GM23338 (cell line): ENCODE measurements at regions not wholly inside any gene's neighbourhood (a gene's known extent, or its start where the extent isn't known, plus 50 kb on each side); places are given as distances from the start of the nearest gene placed in this dataset.

Experiments
- ATAC-seq: fragments of 200-7000 bp; cut with Tn5 transposase; 3 replicates; pipeline ENCODE4 v1.9.1; 2020
- DNase-seq: peaks from one replicate; pipeline ENCODE4 v3.0.0-alpha.2; 2015; ENCODE audit warnings: low spot score
- H2AFZ ChIP-seq: fragments of 200-600 bp; sonication (generic); 2 replicates; pipeline ENCODE4 v1.8.0; 2016; ENCODE audit warnings: antibody characterized with exemption, mild to moderate bottlenecking, moderate library complexity
- H3F3A ChIP-seq: fragments of 200-600 bp; sonication (generic); replicated peaks from 2 replicates; pipeline ENCODE4 v1.8.0; 2017; ENCODE audit warnings: antibody characterized with exemption, mixed run types, low read depth
- H3K27ac ChIP-seq: fragments of 200-600 bp; sonication (generic); 2 replicates; pipeline ENCODE4 v1.6.1; 2016; ENCODE audit warnings: low read depth
- H3K27me3 ChIP-seq: fragments of 200-600 bp; sonication (generic); 2 replicates; pipeline ENCODE4 v1.8.0; 2016; ENCODE audit warnings: mild to moderate bottlenecking, mixed run types, moderate library complexity; ENCODE audit not compliant: insufficient read depth
- H3K36me3 ChIP-seq: fragments of 200-600 bp; sonication (generic); 2 replicates; pipeline ENCODE4 v1.8.0; 2016; ENCODE audit warnings: mild to moderate bottlenecking; ENCODE audit not compliant: insufficient read depth
- H3K4me1 ChIP-seq: fragments of 200-600 bp; sonication (generic); 2 replicates; pipeline ENCODE4 v1.8.0; 2016; ENCODE audit warnings: mild to moderate bottlenecking, moderate library complexity; ENCODE audit not compliant: insufficient read depth
- H3K4me2 ChIP-seq: fragments of 200-600 bp; sonication (generic); 2 replicates; pipeline ENCODE4 v1.7.1; 2017; ENCODE audit warnings: mixed run types
- H3K4me3 ChIP-seq: fragments of 200-600 bp; sonication (generic); 2 replicates; pipeline ENCODE4 v1.6.1; 2016; ENCODE audit warnings: mixed run types
- H3K79me2 ChIP-seq: fragments of 200-600 bp; sonication (generic); replicated peaks from 2 replicates; pipeline ENCODE4 v1.8.0; 2017; ENCODE audit warnings: mild to moderate bottlenecking; ENCODE audit not compliant: insufficient read depth
- H3K9me2 ChIP-seq: fragments of 200-600 bp; sonication (generic); 2 replicates; pipeline ENCODE4 v1.8.0; 2017; ENCODE audit not compliant: insufficient read depth
- H4K20me1 ChIP-seq: fragments of 200-600 bp; sonication (generic); replicated peaks from 2 replicates; pipeline ENCODE4 v1.8.0; 2017; ENCODE audit warnings: mild to moderate bottlenecking; ENCODE audit not compliant: insufficient read depth
- H3K27ac Mint-ChIP-seq: 2 replicates; pipeline ENCODE4 v1.8.0; 2020; ENCODE audit warnings: inconsistent platforms, mild to moderate bottlenecking, moderate library complexity, mixed read lengths
- H3K27me3 Mint-ChIP-seq: 3 replicates; pipeline ENCODE4 v1.8.0; 2022; ENCODE audit warnings: low read depth, mild to moderate bottlenecking, moderate library complexity, mixed read lengths, inconsistent platforms; ENCODE audit not compliant: insufficient read depth, poor library complexity
- H3K36me3 Mint-ChIP-seq: 3 replicates; pipeline ENCODE4 v1.8.0; 2021; ENCODE audit warnings: low read depth, mild to moderate bottlenecking, inconsistent platforms, moderate library complexity, mixed read lengths
- H3K4me1 Mint-ChIP-seq: 3 replicates; pipeline ENCODE4 v1.8.0; 2020; ENCODE audit warnings: mild to moderate bottlenecking, inconsistent platforms, mixed read lengths
- H3K4me3 Mint-ChIP-seq: 3 replicates; pipeline ENCODE4 v1.8.0; 2021; ENCODE audit warnings: moderate library complexity, mild to moderate bottlenecking, inconsistent platforms, mixed read lengths
- H3K9me3 Mint-ChIP-seq: 3 replicates; pipeline ENCODE4 v1.8.0; 2020; ENCODE audit warnings: moderate library complexity, mild to moderate bottlenecking, inconsistent platforms, mixed read lengths
- CREB1 ChIP-seq: fragments of 250-450 bp; sonication (Bioruptor Pico); IDR thresholded peaks from 2 replicates; pipeline ENCODE4 v1.5.0; 2020; ENCODE audit warnings: low read depth, mild to moderate bottlenecking, moderate library complexity
- CTCF ChIP-seq, 2 experiments: fragments of 200-600 bp in 1 of 2; sonication (generic) in 1 of 2; conservative IDR thresholded peaks; 2 replicates each; pipeline versions ENCODE4 v1.5.1 to v1.6.1; 2016 to 2017; ENCODE audit warnings: antibody characterized with exemption in 2 of 2, low read depth in 2 of 2, mild to moderate bottlenecking in 2 of 2, moderate library complexity in 1 of 2
- ETS1 ChIP-seq: IDR thresholded peaks from 2 replicates; pipeline ENCODE4 v1.6.1; 2016; ENCODE audit warnings: antibody characterized with exemption
- EZH2 ChIP-seq: fragments of 200-600 bp; sonication (generic); IDR thresholded peaks from one replicate; pipeline ENCODE4 v1.8.0; 2017; ENCODE audit warnings: antibody characterized with exemption, mild to moderate bottlenecking, low read depth; ENCODE audit not compliant: unreplicated experiment
- EZH2phosphoT487 ChIP-seq: fragments of 200-600 bp; sonication (generic); IDR thresholded peaks from one replicate; pipeline ENCODE4 v1.8.1; 2018; ENCODE audit warnings: antibody characterized with exemption; ENCODE audit not compliant: unreplicated experiment
- JUNB ChIP-seq: IDR thresholded peaks from one replicate; pipeline ENCODE4 v1.6.1; 2016; ENCODE audit warnings: antibody characterized with exemption; ENCODE audit not compliant: unreplicated experiment
- NANOG ChIP-seq: IDR thresholded peaks from 2 replicates; pipeline ENCODE4 v1.6.1; 2016; ENCODE audit warnings: antibody characterized with exemption, borderline replicate concordance
- POLR2AphosphoS5 ChIP-seq: IDR thresholded peaks from 2 replicates; pipeline ENCODE4 v1.6.1; 2016; ENCODE audit warnings: antibody characterized with exemption, low read depth
- REST ChIP-seq: IDR thresholded peaks from one replicate; pipeline ENCODE4 v1.6.1; 2018; ENCODE audit warnings: antibody characterized with exemption; ENCODE audit not compliant: unreplicated experiment
- STAT1 ChIP-seq: IDR thresholded peaks from one replicate; pipeline ENCODE4 v1.6.1; 2016; ENCODE audit warnings: antibody characterized with exemption; ENCODE audit not compliant: unreplicated experiment
- ZNF114 ChIP-seq: fragments of 250-450 bp; sonication (Bioruptor Pico); IDR thresholded peaks from 2 replicates; pipeline ENCODE4 v1.5.0; 2020; ENCODE audit warnings: mild to moderate bottlenecking, moderate library complexity
- ZNF331 ChIP-seq: fragments of 250-450 bp; sonication (Bioruptor Pico); IDR thresholded peaks from 2 replicates; pipeline ENCODE4 v1.5.0; 2020; ENCODE audit warnings: low read depth, mild to moderate bottlenecking, moderate library complexity
- ZNF462 ChIP-seq: fragments of 250-450 bp; sonication (Bioruptor Pico); IDR thresholded peaks from 2 replicates; pipeline ENCODE4 v1.5.0; 2020; ENCODE audit warnings: mild to moderate bottlenecking, moderate library complexity

- Histone ChIP-seq H4K20me1 (no peaks in the 10 kb centered on the region), H3K27me3 (peaks cover 6% of the 10 kb centered on the region; the same call in 1 of the 2 replicates), H3K4me1 (peaks cover 6% of the 10 kb centered on the region; the same call in 1 of the 2 replicates), H3K4me2 (no peak overlapping the region), H3K4me3 (no peak overlapping the region), H2AFZ (no peak overlapping the region), H3K36me3 (no peaks in the 10 kb centered on the region), H3K27ac (no peak overlapping the region), H3K9me2 (no peaks in the 10 kb centered on the region), H3F3A (peaks cover 3% of the 10 kb centered on the region; the same call in 1 of the 2 replicates), H3K79me2 (no peaks in the 10 kb centered on the region)
- Mint-ChIP-seq H3K27ac (no peak overlapping the region; the same call in 1 of the 2 replicates), H3K4me1 (peaks cover 27% of the 10 kb centered on the region), H3K4me3 (no peak overlapping the region), H3K36me3 (no peaks in the 10 kb centered on the region), H3K27me3 (peaks cover 26% of the 10 kb centered on the region), H3K9me3 (no peaks in the 10 kb centered on the region; the same call in 2 of the 3 replicates)
- ATAC-seq (no peak), DNase-seq (no peak)
- TF ChIP-seq JUNB (no peak), ETS1 (no peak), ZNF331 (no peak), ZNF114 (no peak), EZH2 (no peak), CREB1 (CRISPR knock-in tag) (no peak), NANOG (no peak), ZNF462 (CRISPR knock-in tag) (no peak), POLR2AphosphoS5 (no peak), CTCF (conservative IDR thresholded peaks at IDR 0.05; ENCODE audit: low read depth in 2 of 2) (no peak), STAT1 (no peak), EZH2phosphoT487 (no peak), REST (no peak)
Observed at GRCh38 chr2:241945803-241946202, 76.3 kb downstream of the RTP5 start.
